Neural progenitor cell (in vitro differentiated cells): ENCODE measurements at regions not wholly inside any gene's neighbourhood (a gene's known extent, or its start where the extent isn't known, plus 50 kb on each side); places are given as distances from the start of the nearest gene placed in this dataset.

Source experiments
- DNase-seq: peaks from one replicate; pipeline ENCODE4 v3.0.0-alpha.2; 2016; ENCODE audit warnings: low spot score
- H2AFZ ChIP-seq: fragments of 200-600 bp; sonication (generic); replicated peaks from 2 replicates; pipeline ENCODE4 v1.6.1; 2016; ENCODE audit warnings: antibody characterized with exemption
- H3F3A ChIP-seq: fragments of 200-600 bp; sonication (generic); 2 replicates; pipeline ENCODE4 v1.6.1; 2016; ENCODE audit warnings: antibody characterized with exemption, low read depth
- H3K27ac ChIP-seq: fragments of 200-600 bp; sonication (generic); 2 replicates; pipeline ENCODE4 v1.5.1; 2016; ENCODE audit warnings: mild to moderate bottlenecking
- H3K27me3 ChIP-seq: fragments of 200-600 bp; sonication (generic); 2 replicates; pipeline ENCODE4 v1.6.1; 2016; ENCODE audit warnings: mild to moderate bottlenecking, moderate library complexity
- H3K36me3 ChIP-seq: fragments of 200-600 bp; sonication (generic); 2 replicates; pipeline ENCODE4 v1.5.1; 2016
- H3K4me1 ChIP-seq: fragments of 200-600 bp; sonication (generic); 2 replicates; pipeline ENCODE4 v1.6.1; 2016; ENCODE audit warnings: mixed run types
- H3K4me2 ChIP-seq: fragments of 200-600 bp; sonication (generic); 2 replicates; pipeline ENCODE4 v1.6.1; 2016
- H3K4me3 ChIP-seq: fragments of 200-600 bp; sonication (generic); 2 replicates; pipeline ENCODE4 v1.5.1; 2016
- H3K79me2 ChIP-seq: fragments of 200-600 bp; sonication (generic); 2 replicates; pipeline ENCODE4 v1.6.1; 2016; ENCODE audit warnings: low read depth
- H3K9ac ChIP-seq: fragments of 200-600 bp; sonication (generic); 2 replicates; pipeline ENCODE4 v1.6.1; 2016
- H3K9me3 ChIP-seq: fragments of 200-600 bp; sonication (generic); 2 replicates; pipeline ENCODE4 v1.5.1; 2016; ENCODE audit warnings: low read depth
- H4K20me1 ChIP-seq: fragments of 200-600 bp; sonication (generic); 2 replicates; pipeline ENCODE4 v1.6.1; 2016; ENCODE audit warnings: low read depth
- H3K27ac Mint-ChIP-seq: 3 replicates; pipeline ENCODE4 v1.8.0; 2021; ENCODE audit warnings: mixed read lengths
- H3K27me3 Mint-ChIP-seq: 2 replicates; pipeline ENCODE4 v1.8.0; 2022; ENCODE audit warnings: low read depth, mild to moderate bottlenecking, inconsistent platforms, moderate library complexity, mixed read lengths; ENCODE audit not compliant: insufficient read depth
- H3K36me3 Mint-ChIP-seq: 3 replicates; pipeline ENCODE4 v1.8.0; 2021; ENCODE audit warnings: mixed read lengths
- H3K4me1 Mint-ChIP-seq: 3 replicates; pipeline ENCODE4 v1.8.0; 2021; ENCODE audit warnings: mixed read lengths
- H3K4me3 Mint-ChIP-seq: 3 replicates; pipeline ENCODE4 v1.8.0; 2021; ENCODE audit warnings: mild to moderate bottlenecking, moderate library complexity, mixed read lengths
- H3K9me3 Mint-ChIP-seq: 3 replicates; pipeline ENCODE4 v1.8.0; 2020; ENCODE audit warnings: mixed read lengths
- CTCF ChIP-seq: fragments of 200-600 bp; sonication (generic); IDR thresholded peaks from 2 replicates; pipeline ENCODE4 v1.5.1; 2017; ENCODE audit warnings: antibody characterized with exemption, mild to moderate bottlenecking
- EZH2 ChIP-seq: fragments of 200-600 bp; sonication (generic); IDR thresholded peaks from 2 replicates; pipeline ENCODE4 v1.6.1; 2017; ENCODE audit warnings: antibody characterized with exemption, mild to moderate bottlenecking, moderate library complexity
- EZH2phosphoT487 ChIP-seq: fragments of 200-600 bp; sonication (generic); IDR thresholded peaks from 2 replicates; pipeline ENCODE4 v1.6.1; 2017; ENCODE audit warnings: antibody characterized with exemption

GRCh38 chr1:69121723-69122122 lies 446.0 kb upstream of the LRRC7 start:
- Histone ChIP-seq H3F3A (no peaks in the 10 kb centered on the region), H3K9me3 (no peaks in the 10 kb centered on the region), H2AFZ (no peak overlapping the region), H3K4me3 (no peak overlapping the region), H4K20me1 (no peaks in the 10 kb centered on the region), H3K27ac (no peak overlapping the region), H3K27me3 (no peaks in the 10 kb centered on the region), H3K36me3 (no peaks in the 10 kb centered on the region), H3K9ac (no peak overlapping the region), H3K4me2 (no peak overlapping the region), H3K79me2 (no peaks in the 10 kb centered on the region), H3K4me1 (peaks cover 6% of the 10 kb centered on the region)
- Mint-ChIP-seq H3K27ac (no peak overlapping the region), H3K36me3 (no peaks in the 10 kb centered on the region), H3K4me3 (no peak overlapping the region), H3K9me3 (peaks cover 5% of the 10 kb centered on the region), H3K27me3 (peaks cover 9% of the 10 kb centered on the region), H3K4me1 (peaks cover 12% of the 10 kb centered on the region)
- no peak for TF ChIP-seq CTCF
- TF ChIP-seq EZH2phosphoT487, result no peak
- no peak for TF ChIP-seq EZH2
- no peak for DNase-seq

- Histone ChIP-seq H3K27me3 (no peaks in the 10 kb centered on the region), H3K79me2 (no peaks in the 10 kb centered on the region), H3K4me2 (no peak overlapping the region), H3K9me3 (no peaks in the 10 kb centered on the region), H3K36me3 (no peaks in the 10 kb centered on the region), H3K9ac (no peak overlapping the region), H3K4me3 (no peak overlapping the region), H3K27ac (no peak overlapping the region), H3F3A (no peaks in the 10 kb centered on the region), H3K4me1 (peaks cover 6% of the 10 kb centered on the region), H4K20me1 (no peaks in the 10 kb centered on the region), H2AFZ (no peak overlapping the region)
- Mint-ChIP-seq H3K4me3 (no peak overlapping the region), H3K4me1 (peaks cover 14% of the 10 kb centered on the region), H3K27ac (no peak overlapping the region), H3K36me3 (no peaks in the 10 kb centered on the region), H3K9me3 (peaks cover 5% of the 10 kb centered on the region), H3K27me3 (peaks cover 9% of the 10 kb centered on the region)
- TF ChIP-seq EZH2phosphoT487 (no peak), EZH2 (no peak), CTCF (no peak)
- DNase-seq, result no peak
These were observed 445.3 kb upstream of the LRRC7 start for GRCh38 chr1:69122373-69122772.

DNA sequence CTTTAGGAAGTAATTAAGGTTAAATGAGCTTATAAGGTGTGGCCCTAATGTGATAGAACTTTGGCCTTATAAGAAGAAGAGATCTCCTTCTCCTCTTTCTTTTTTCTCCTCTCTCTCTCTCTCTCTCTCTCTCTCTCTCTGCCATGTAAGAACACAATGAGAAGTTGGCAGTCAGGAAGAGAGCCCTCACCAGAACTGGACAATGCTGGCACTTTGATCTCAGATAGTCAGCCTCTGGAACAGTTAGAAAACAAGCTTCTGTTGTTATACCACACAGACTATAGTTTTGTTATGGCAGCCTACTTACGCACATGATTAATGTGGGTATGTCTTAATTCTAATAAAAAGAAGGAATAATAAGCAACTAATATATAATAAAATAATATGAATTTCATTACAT lies 444.2 kb upstream of the LRRC7 start:
- H3K27ac Mint-ChIP-seq, result no peak overlapping the region
- Histone ChIP-seq H3K4me1 (peaks cover 13% of the 10 kb centered on the region), H3F3A (no peaks in the 10 kb centered on the region), H3K9me3 (no peaks in the 10 kb centered on the region), H3K4me2 (no peak overlapping the region), H3K79me2 (no peaks in the 10 kb centered on the region), H2AFZ (no peak overlapping the region), H3K36me3 (no peaks in the 10 kb centered on the region), H4K20me1 (no peaks in the 10 kb centered on the region), H3K27ac (no peak overlapping the region), H3K27me3 (no peaks in the 10 kb centered on the region), H3K4me3 (no peak overlapping the region), H3K9ac (no peak overlapping the region)
- no peak for TF ChIP-seq EZH2
- no peak for TF ChIP-seq CTCF
- no peak for TF ChIP-seq EZH2phosphoT487
- H3K4me3 Mint-ChIP-seq, result no peak overlapping the region
- peaks cover 3% of the 10 kb centered on the region for H3K9me3 Mint-ChIP-seq
- DNase-seq, result no peak
- peaks cover 9% of the 10 kb centered on the region for H3K27me3 Mint-ChIP-seq
- H3K36me3 Mint-ChIP-seq, result no peaks in the 10 kb centered on the region
- H3K4me1 Mint-ChIP-seq, result peaks cover 16% of the 10 kb centered on the region
